K562 (cell line): ENCODE measurements at regions not wholly inside any gene's neighbourhood (a gene's known extent, or its start where the extent isn't known, plus 50 kb on each side); places are given as distances from the start of the nearest gene placed in this dataset.

Experiments used
- BRD4 ChIP-seq: fragments of 200-600 bp; sonication (generic); IDR thresholded peaks from 2 replicates; pipeline ENCODE4 v1.6.1; 2017; ENCODE audit warnings: inconsistent platforms
- CCNT2 ChIP-seq: IDR thresholded peaks from 2 replicates; pipeline ENCODE4 v1.6.1; 2011; ENCODE audit warnings: borderline replicate concordance, low read depth, mild to moderate bottlenecking, moderate library complexity, mixed read lengths, low read length; ENCODE audit not compliant: insufficient read length; ENCODE audit errors: extremely low read depth
- ESRRB ChIP-seq: fragments of 250-450 bp; sonication (Bioruptor Pico); IDR thresholded peaks from 2 replicates; pipeline ENCODE4 v1.5.0; 2020; ENCODE audit warnings: mild to moderate bottlenecking, moderate library complexity, borderline replicate concordance
- HDAC2 ChIP-seq: fragments of 450-650 bp; IDR thresholded peaks from 2 replicates; pipeline ENCODE4 v1.6.1; 2016; ENCODE audit warnings: mild to moderate bottlenecking
- PHF8 ChIP-seq: fragments of 200-600 bp; sonication (generic); IDR thresholded peaks from 2 replicates; pipeline ENCODE4 v1.6.1; 2012; ENCODE audit warnings: mixed run types, mild to moderate bottlenecking, inconsistent platforms, low read length, moderate library complexity, borderline replicate concordance
- RB1 ChIP-seq: fragments of 450-650 bp; IDR thresholded peaks from 2 replicates; pipeline ENCODE4 v1.6.1; 2017; ENCODE audit warnings: low read depth, mild to moderate bottlenecking
- RBM39 ChIP-seq: fragments of 200-400 bp; formaldehyde crosslinking; optimal IDR thresholded peaks from 2 replicates; pipeline ENCODE3; 2018; ENCODE audit warnings: low read depth, low read length
- RCOR1 ChIP-seq, 2 experiments: IDR thresholded peaks; 2 replicates each; pipeline ENCODE4 v1.6.1; 2012; ENCODE audit warnings: low read depth in 2 of 2, low read length in 2 of 2, borderline replicate concordance in 1 of 2, improper control_type of control experiment in 1 of 2
- TCF3 ChIP-seq: sonication (generic); formaldehyde crosslinking; IDR thresholded peaks from 2 replicates; pipeline ENCODE4 v1.4.0; 2020; ENCODE audit warnings: mild to moderate bottlenecking, missing genetic modification reagents
- ZNF165 ChIP-seq: fragments of 250-450 bp; sonication (Bioruptor Pico); IDR thresholded peaks from 2 replicates; pipeline ENCODE4 v1.4.0; 2020; ENCODE audit warnings: borderline replicate concordance
- TF ChIP-seq, protein P1 (sequence below), 2 experiments: fragments of 450-650 bp; IDR thresholded peaks; 2 replicates each; pipeline ENCODE4 v1.6.1; 2016; ENCODE audit warnings: mild to moderate bottlenecking in 2 of 2, borderline replicate concordance in 1 of 2, low read depth in 1 of 2, moderate library complexity in 1 of 2
- TF ChIP-seq, protein P2 (sequence below): fragments of 250-450 bp; sonication (Bioruptor Pico); IDR thresholded peaks from 2 replicates; pipeline ENCODE4 v1.5.0; 2021
- TF ChIP-seq, protein P3 (sequence below): fragments of 200-800 bp; sonication (Bioruptor generic); IDR thresholded peaks from 2 replicates; pipeline ENCODE4 v1.6.1; 2016; ENCODE audit warnings: missing genetic modification characterization, missing compliant biosample characterization
- TF ChIP-seq, protein P4 (sequence below): IDR thresholded peaks from 2 replicates; pipeline ENCODE4 v1.6.1; 2011; ENCODE audit not compliant: insufficient read length; ENCODE audit errors: extremely low read depth

DNA sequence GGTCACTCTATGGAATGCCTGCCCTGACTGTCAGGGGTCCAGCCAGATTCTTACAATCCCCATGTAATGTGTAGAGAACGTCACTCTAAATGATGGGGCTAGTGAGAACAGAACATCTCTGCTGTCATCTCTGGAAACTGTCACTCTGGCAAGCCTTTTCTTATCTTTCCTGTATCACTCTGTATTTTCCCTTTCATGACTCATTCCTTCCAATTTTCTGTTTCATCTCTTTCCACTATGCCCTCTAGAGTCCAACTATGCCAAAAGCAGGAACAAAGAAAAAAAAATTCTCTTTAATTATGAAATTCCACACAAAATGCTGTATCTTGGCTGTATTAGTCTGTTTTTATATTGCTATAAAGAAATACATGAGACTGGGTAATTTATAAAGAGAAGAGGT is 608.8 kb downstream of the ADCYAP1 start (continued):
- TF ChIP-seq, protein P1, sequence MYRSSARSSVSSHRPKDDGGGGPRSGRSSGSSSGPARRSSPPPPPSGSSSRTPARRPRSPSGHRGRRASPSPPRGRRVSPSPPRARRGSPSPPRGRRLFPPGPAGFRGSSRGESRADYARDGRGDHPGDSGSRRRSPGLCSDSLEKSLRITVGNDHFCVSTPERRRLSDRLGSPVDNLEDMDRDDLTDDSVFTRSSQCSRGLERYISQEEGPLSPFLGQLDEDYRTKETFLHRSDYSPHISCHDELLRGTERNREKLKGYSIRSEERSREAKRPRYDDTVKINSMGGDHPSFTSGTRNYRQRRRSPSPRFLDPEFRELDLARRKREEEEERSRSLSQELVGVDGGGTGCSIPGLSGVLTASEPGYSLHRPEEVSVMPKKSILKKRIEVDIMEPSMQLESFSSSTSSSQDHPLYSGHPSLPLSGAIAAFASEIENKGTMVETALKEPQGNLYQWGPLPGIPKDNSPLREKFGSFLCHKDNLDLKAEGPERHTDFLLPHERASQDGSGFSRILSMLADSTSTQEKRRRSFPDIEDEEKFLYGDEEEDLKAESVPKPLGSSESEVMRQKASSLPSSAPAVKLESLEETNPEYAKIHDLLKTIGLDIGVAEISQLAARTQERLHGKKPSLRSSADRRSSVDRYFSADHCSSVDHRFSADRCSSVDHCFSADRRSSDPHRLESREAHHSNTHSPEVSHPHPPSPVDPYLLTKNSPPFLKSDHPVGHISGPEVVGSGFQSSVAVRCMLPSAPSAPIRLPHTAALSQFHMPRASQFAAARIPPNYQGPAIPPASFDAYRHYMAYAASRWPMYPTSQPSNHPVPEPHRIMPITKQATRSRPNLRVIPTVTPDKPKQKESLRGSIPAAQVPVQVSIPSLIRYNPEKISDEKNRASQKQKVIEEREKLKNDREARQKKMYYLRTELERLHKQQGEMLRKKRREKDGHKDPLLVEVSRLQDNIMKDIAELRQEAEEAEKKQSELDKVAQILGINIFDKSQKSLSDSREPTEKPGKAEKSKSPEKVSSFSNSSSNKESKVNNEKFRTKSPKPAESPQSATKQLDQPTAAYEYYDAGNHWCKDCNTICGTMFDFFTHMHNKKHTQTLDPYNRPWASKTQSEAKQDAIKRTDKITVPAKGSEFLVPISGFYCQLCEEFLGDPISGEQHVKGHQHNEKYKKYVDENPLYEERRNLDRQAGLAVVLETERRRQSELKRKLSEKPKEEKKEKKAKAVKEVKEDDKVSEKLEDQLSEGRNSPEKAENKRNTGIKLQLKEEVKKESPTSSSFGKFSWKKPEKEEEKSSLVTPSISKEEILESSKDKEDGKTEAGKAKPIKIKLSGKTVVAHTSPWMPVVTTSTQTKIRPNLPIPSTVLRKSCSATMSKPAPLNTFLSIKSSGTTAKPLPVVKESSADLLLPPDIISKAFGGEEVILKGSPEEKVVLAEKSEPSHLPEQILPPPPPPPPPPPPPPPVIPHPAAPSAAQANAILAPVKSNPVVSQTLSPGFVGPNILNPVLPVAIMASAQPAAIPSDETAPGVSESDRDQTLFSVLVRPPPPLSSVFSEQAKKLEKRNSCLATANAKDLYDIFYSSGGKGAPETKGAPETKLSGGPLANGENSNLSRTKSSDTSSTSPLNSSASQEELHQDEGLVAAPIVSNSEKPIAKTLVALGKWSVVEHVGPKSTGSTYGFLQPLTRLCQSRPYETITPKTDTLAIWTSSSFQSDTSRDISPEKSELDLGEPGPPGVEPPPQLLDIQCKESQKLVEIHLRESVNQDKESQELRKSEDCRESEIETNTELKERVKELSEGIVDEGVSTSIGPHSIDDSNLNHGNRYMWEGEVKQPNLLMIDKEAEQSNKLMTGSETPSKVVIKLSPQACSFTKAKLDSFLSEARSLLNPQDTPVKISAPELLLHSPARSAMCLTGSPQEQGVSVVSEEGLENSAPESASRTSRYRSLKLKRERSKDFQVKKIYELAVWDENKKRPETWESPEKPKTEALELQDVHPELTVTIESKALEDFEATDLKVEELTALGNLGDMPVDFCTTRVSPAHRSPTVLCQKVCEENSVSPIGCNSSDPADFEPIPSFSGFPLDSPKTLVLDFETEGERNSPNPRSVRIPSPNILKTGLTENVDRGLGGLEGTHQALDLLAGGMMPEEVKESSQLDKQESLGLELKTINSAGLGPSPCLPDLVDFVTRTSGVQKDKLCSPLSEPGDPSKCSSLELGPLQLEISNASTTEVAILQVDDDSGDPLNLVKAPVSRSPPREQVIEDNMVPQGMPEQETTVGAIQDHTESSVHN (IDR thresholded peaks at IDR 0.05; ENCODE audit: borderline replicate concordance in 1 of 2, low read depth in 1 of 2), result no peak
- no peak for TF ChIP-seq RBM39
- no peak for TF ChIP-seq TCF3 (CRISPR knock-in tag)
- peak in 1 of 2 experiments; percentile 76; a peak in 1 of 4 replicates for TF ChIP-seq RCOR1 (IDR thresholded peaks at IDR 0.05; ENCODE audit: borderline replicate concordance in 1 of 2, low read depth in 2 of 2, low read length in 2 of 2)
- TF ChIP-seq, protein P2, sequence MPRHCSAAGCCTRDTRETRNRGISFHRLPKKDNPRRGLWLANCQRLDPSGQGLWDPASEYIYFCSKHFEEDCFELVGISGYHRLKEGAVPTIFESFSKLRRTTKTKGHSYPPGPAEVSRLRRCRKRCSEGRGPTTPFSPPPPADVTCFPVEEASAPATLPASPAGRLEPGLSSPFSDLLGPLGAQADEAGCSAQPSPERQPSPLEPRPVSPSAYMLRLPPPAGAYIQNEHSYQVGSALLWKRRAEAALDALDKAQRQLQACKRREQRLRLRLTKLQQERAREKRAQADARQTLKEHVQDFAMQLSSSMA (CRISPR knock-in tag), result no peak
- peak; percentile 72; the same call in 1 of the 2 replicates for TF ChIP-seq HDAC2
- no peak for TF ChIP-seq BRD4
- TF ChIP-seq, protein P3, sequence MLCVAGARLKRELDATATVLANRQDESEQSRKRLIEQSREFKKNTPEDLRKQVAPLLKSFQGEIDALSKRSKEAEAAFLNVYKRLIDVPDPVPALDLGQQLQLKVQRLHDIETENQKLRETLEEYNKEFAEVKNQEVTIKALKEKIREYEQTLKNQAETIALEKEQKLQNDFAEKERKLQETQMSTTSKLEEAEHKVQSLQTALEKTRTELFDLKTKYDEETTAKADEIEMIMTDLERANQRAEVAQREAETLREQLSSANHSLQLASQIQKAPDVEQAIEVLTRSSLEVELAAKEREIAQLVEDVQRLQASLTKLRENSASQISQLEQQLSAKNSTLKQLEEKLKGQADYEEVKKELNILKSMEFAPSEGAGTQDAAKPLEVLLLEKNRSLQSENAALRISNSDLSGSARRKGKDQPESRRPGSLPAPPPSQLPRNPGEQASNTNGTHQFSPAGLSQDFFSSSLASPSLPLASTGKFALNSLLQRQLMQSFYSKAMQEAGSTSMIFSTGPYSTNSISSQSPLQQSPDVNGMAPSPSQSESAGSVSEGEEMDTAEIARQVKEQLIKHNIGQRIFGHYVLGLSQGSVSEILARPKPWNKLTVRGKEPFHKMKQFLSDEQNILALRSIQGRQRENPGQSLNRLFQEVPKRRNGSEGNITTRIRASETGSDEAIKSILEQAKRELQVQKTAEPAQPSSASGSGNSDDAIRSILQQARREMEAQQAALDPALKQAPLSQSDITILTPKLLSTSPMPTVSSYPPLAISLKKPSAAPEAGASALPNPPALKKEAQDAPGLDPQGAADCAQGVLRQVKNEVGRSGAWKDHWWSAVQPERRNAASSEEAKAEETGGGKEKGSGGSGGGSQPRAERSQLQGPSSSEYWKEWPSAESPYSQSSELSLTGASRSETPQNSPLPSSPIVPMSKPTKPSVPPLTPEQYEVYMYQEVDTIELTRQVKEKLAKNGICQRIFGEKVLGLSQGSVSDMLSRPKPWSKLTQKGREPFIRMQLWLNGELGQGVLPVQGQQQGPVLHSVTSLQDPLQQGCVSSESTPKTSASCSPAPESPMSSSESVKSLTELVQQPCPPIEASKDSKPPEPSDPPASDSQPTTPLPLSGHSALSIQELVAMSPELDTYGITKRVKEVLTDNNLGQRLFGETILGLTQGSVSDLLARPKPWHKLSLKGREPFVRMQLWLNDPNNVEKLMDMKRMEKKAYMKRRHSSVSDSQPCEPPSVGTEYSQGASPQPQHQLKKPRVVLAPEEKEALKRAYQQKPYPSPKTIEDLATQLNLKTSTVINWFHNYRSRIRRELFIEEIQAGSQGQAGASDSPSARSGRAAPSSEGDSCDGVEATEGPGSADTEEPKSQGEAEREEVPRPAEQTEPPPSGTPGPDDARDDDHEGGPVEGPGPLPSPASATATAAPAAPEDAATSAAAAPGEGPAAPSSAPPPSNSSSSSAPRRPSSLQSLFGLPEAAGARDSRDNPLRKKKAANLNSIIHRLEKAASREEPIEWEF (CRISPR knock-in tag), result no peak
- TF ChIP-seq ZNF165 (CRISPR knock-in tag), result no peak
- TF ChIP-seq, protein P4, sequence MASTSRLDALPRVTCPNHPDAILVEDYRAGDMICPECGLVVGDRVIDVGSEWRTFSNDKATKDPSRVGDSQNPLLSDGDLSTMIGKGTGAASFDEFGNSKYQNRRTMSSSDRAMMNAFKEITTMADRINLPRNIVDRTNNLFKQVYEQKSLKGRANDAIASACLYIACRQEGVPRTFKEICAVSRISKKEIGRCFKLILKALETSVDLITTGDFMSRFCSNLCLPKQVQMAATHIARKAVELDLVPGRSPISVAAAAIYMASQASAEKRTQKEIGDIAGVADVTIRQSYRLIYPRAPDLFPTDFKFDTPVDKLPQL, result no peak
- peak; percentile 31 for TF ChIP-seq CCNT2
- no peak for TF ChIP-seq ESRRB (CRISPR knock-in tag)
- no peak for TF ChIP-seq RB1
- TF ChIP-seq PHF8, result no peak
